H1 (cell line): ENCODE measurements at regions not wholly inside any gene's neighbourhood (a gene's known extent, or its start where the extent isn't known, plus 50 kb on each side); places are given as distances from the start of the nearest gene placed in this dataset.

Source experiments
- CTCF ChIA-PET: fragments of 300-600 bp; sonication (Branson Sonifier 250); formaldehyde crosslinking; loops from one replicate; lab custom pipeline; 2021; ENCODE audit not compliant: partially characterized antibody; lab: Charles Lee
- POLR2A ChIA-PET: fragments of 300-600 bp; sonication (Branson Sonifier 250); formaldehyde crosslinking; loops from one replicate; lab custom pipeline; 2021; ENCODE audit warnings: inconsistent platforms; ENCODE audit not compliant: partially characterized antibody; lab: Charles Lee
- DNase-seq, 2 experiments: peaks; one replicate each; pipeline versions ENCODE4 v3.0.0 to v3.0.0-alpha.2; 2010 to 2022; ENCODE audit warnings: low spot score in 2 of 2, low read depth in 1 of 2, mixed read lengths in 1 of 2
- FAIRE-seq: peaks from 2 replicates; lab custom pipeline; 2011; peaks lifted over from hg19 to GRCh38; lab: Jason Lieb, UNC
- H2AFZ ChIP-seq: 2 replicates; pipeline ENCODE4 v1.8.1; 2012; ENCODE audit warnings: low read length, inconsistent platforms
- H2AK5ac ChIP-seq: 2 replicates; pipeline ENCODE4 v1.6.1; 2013; ENCODE audit warnings: low read depth, low read length
- H2BK120ac ChIP-seq: replicated peaks from 2 replicates; pipeline ENCODE3; 2013; ENCODE audit warnings: low read depth, low read length, inconsistent platforms
- H2BK12ac ChIP-seq: 2 replicates; pipeline ENCODE4 v1.6.1; 2013; ENCODE audit warnings: low read depth, low read length
- H2BK15ac ChIP-seq: 2 replicates; pipeline ENCODE4 v1.6.1; 2013; ENCODE audit warnings: low read length
- H2BK20ac ChIP-seq: 2 replicates; pipeline ENCODE4 v1.6.1; 2013; ENCODE audit warnings: low read length
- H2BK5ac ChIP-seq: 2 replicates; pipeline ENCODE4 v1.6.1; 2013; ENCODE audit warnings: low read depth, low read length
- H3K14ac ChIP-seq: 2 replicates; pipeline ENCODE4 v1.6.1; 2013; ENCODE audit warnings: inconsistent platforms; ENCODE audit not compliant: insufficient read length
- H3K18ac ChIP-seq: 2 replicates; pipeline ENCODE4 v1.6.1; 2013; ENCODE audit warnings: low read length; ENCODE audit errors: extremely low read depth
- H3K23ac ChIP-seq: 2 replicates; pipeline ENCODE4 v1.6.1; 2013; ENCODE audit warnings: inconsistent platforms; ENCODE audit not compliant: insufficient read length
- H3K23me2 ChIP-seq: 2 replicates; pipeline ENCODE4 v1.6.1; 2013; ENCODE audit warnings: low read depth, low read length
- H3K27ac ChIP-seq: 2 replicates; pipeline ENCODE4 v1.6.1; 2011; ENCODE audit warnings: low read depth, low read length, inconsistent platforms
- H3K27me3 ChIP-seq, 4 experiments: replicated peaks in 1 of 4; 1 replicate in 1 of 4; 2 replicates in 3 of 4; pipeline versions ENCODE4 v1.6.1 to v1.8.1; 2011 to 2013; ENCODE audit warnings: low read length in 3 of 4, mild to moderate bottlenecking in 3 of 4, inconsistent platforms in 2 of 4, mixed read lengths in 2 of 4, moderate library complexity in 1 of 4; ENCODE audit not compliant: control insufficient read depth in 3 of 4, insufficient read depth in 3 of 4; ENCODE audit errors: extremely low read depth in 1 of 4
- H3K36me3 ChIP-seq, 4 experiments: 2 replicates each; pipeline versions ENCODE4 v1.6.1 to v1.8.1; 2011 to 2013; ENCODE audit warnings: mild to moderate bottlenecking in 4 of 4, low read length in 3 of 4, moderate library complexity in 2 of 4, control low read depth in 1 of 4, inconsistent platforms in 1 of 4; ENCODE audit not compliant: insufficient read depth in 4 of 4, control insufficient read depth in 2 of 4
- H3K4ac ChIP-seq: replicated peaks from 2 replicates; pipeline ENCODE3; 2013; ENCODE audit warnings: low read length, low read depth, mixed read lengths, inconsistent platforms; ENCODE audit not compliant: insufficient read length
- H3K4me1 ChIP-seq, 4 experiments: replicated peaks in 1 of 4; 1 replicate in 1 of 4; 2 replicates in 3 of 4; pipeline versions ENCODE4 v1.6.1 to v1.8.1; 2011 to 2013; ENCODE audit warnings: low read length in 3 of 4, inconsistent platforms in 2 of 4, mixed read lengths in 1 of 4; ENCODE audit not compliant: insufficient read depth in 4 of 4, control insufficient read depth in 3 of 4
- H3K4me2 ChIP-seq, 2 experiments: 2 replicates each; pipeline versions ENCODE4 v1.6.1 to v1.8.1; 2011 to 2013; ENCODE audit warnings: low read depth in 2 of 2, low read length in 2 of 2, control low read depth in 1 of 2, inconsistent platforms in 1 of 2, mild to moderate bottlenecking in 1 of 2; ENCODE audit not compliant: insufficient read depth in 1 of 2
- H3K4me3 ChIP-seq, 4 experiments: fragments of 200-600, 300-600 bp in 1 of 4; sonication (generic), shearing (Covaris generic), sonication (Bioruptor Twin) in 1 of 4; 2 replicates each; pipeline versions ENCODE4 v1.5.1 to v1.8.1; 2011 to 2016; ENCODE audit warnings: low read length in 4 of 4, low read depth in 3 of 4, control low read depth in 2 of 4, inconsistent platforms in 2 of 4, mild to moderate bottlenecking in 2 of 4, mixed read lengths in 1 of 4, moderate library complexity in 1 of 4; ENCODE audit not compliant: insufficient read depth in 2 of 4; ENCODE audit errors: extremely low read depth in 1 of 4
- H3K56ac ChIP-seq: replicated peaks from 2 replicates; pipeline ENCODE3; 2013; ENCODE audit warnings: low read depth, mild to moderate bottlenecking, mixed read lengths, low read length, inconsistent platforms; ENCODE audit not compliant: insufficient read length
- H3K79me1 ChIP-seq: 2 replicates; pipeline ENCODE4 v1.6.1; 2013; ENCODE audit warnings: low read depth, low read length, control low read depth
- H3K79me2 ChIP-seq, 2 experiments: 2 replicates each; pipeline versions ENCODE4 v1.6.1 to v1.8.1; 2012 to 2013; ENCODE audit warnings: low read length in 2 of 2, mild to moderate bottlenecking in 2 of 2, inconsistent platforms in 1 of 2; ENCODE audit not compliant: insufficient read depth in 2 of 2, control insufficient read depth in 1 of 2
- H3K9ac ChIP-seq, 4 experiments: replicated peaks in 1 of 4; 1 replicate in 1 of 4; 2 replicates in 3 of 4; pipeline versions ENCODE4 v1.6.1 to v1.8.1; 2011 to 2013; ENCODE audit warnings: low read depth in 3 of 4, low read length in 3 of 4, control low read depth in 2 of 4, mild to moderate bottlenecking in 2 of 4, moderate library complexity in 2 of 4, inconsistent platforms in 1 of 4; ENCODE audit errors: extremely low read depth in 1 of 4
- H3K9me3 ChIP-seq, 2 experiments: 2 replicates each; pipeline versions ENCODE4 v1.6.1 to v1.8.1; 2012 to 2013; ENCODE audit warnings: mild to moderate bottlenecking in 2 of 2, moderate library complexity in 2 of 2, control low read depth in 1 of 2, inconsistent platforms in 1 of 2, low read depth in 1 of 2, low read length in 1 of 2, mixed read lengths in 1 of 2; ENCODE audit not compliant: insufficient read depth in 2 of 2
- H4K20me1 ChIP-seq, 2 experiments: replicated peaks in 1 of 2; 2 replicates each; pipeline versions ENCODE3 to v1.8.1; 2011 to 2013; ENCODE audit warnings: inconsistent platforms in 2 of 2, low read length in 2 of 2, mild to moderate bottlenecking in 1 of 2; ENCODE audit not compliant: insufficient read depth in 2 of 2, control insufficient read depth in 1 of 2
- H4K5ac ChIP-seq: 2 replicates; pipeline ENCODE4 v1.6.1; 2013; ENCODE audit warnings: low read length, low read depth, mixed read lengths, inconsistent platforms; ENCODE audit not compliant: insufficient read length
- H4K8ac ChIP-seq: 2 replicates; pipeline ENCODE4 v1.8.0; 2013; ENCODE audit warnings: mild to moderate bottlenecking, moderate library complexity, low read length, inconsistent platforms; ENCODE audit not compliant: insufficient read depth; ENCODE audit errors: extremely low read depth
- H4K91ac ChIP-seq: replicated peaks from 2 replicates; pipeline ENCODE3; 2013; ENCODE audit warnings: low read length, mixed read lengths, inconsistent platforms; ENCODE audit not compliant: insufficient read length
- BACH1 ChIP-seq: IDR thresholded peaks from 2 replicates; pipeline ENCODE4 v1.6.1; 2012; ENCODE audit warnings: low read length, improper control_type of control experiment
- EP300 ChIP-seq, 2 experiments: IDR thresholded peaks; 1 replicate in 1 of 2; 2 replicates in 1 of 2; pipeline ENCODE4 v1.6.1; 2011 to 2012; ENCODE audit warnings: low read depth in 2 of 2, low read length in 2 of 2, mild to moderate bottlenecking in 2 of 2, borderline replicate concordance in 1 of 2, inconsistent platforms in 1 of 2, moderate library complexity in 1 of 2
- NANOG ChIP-seq: IDR thresholded peaks from 2 replicates; pipeline ENCODE4 v1.6.1; 2011; ENCODE audit warnings: low read length, low read depth, mild to moderate bottlenecking, inconsistent platforms; ENCODE audit not compliant: insufficient read depth, poor library complexity, severe bottlenecking
- WGBS, 2 experiments: shearing (Covaris generic) in 1 of 2; methylation state at CpG; one replicate each; pipeline versions ENCODE4 v1.1.6 to v1.1.7; 2013 to 2015; ENCODE audit warnings: low lambda C conversion rate in 2 of 2, mixed read lengths in 2 of 2, inconsistent platforms in 1 of 2, low coverage in 1 of 2, missing lambda C conversion rate in 1 of 2; ENCODE audit not compliant: insufficient replicate concordance in 2 of 2, insufficient coverage in 1 of 2, insufficient read length in 1 of 2; ENCODE audit errors: extremely low coverage in 1 of 2, missing lambda C conversion rate in 1 of 2; 5-methylcytosine and 5-hydroxymethylcytosine counted together

- H3K9ac ChIP-seq, result no peak overlapping the region
- no peak for DNase-seq
- no peaks in the 10 kb centered on the region for H4K20me1 ChIP-seq
- H2AFZ ChIP-seq, result no peak overlapping the region
- POLR2A ChIA-PET, result no interaction called here
- no peaks in the 10 kb centered on the region for H3K36me3 ChIP-seq
- H3K56ac ChIP-seq, result no peak overlapping the region
- CTCF ChIA-PET, result interaction anchor here (1.2 kb wide), 1 partner anchor 17 kb away, joined by 4 read pairs; no protein-coding TSS in a partner anchor
- H3K79me1 ChIP-seq, result no peaks in the 10 kb centered on the region
- H3K23ac ChIP-seq, result no peak overlapping the region
- H2BK120ac ChIP-seq, result no peak overlapping the region
- no peak overlapping the region for H2BK15ac ChIP-seq
- no peak overlapping the region for H2AK5ac ChIP-seq
- FAIRE-seq, result no peak
- H3K18ac ChIP-seq, result no peak overlapping the region
- H3K27me3 ChIP-seq, result no peaks in the 10 kb centered on the region
- H3K4ac ChIP-seq, result no peak overlapping the region
- H3K23me2 ChIP-seq, result peaks cover 2% of the 10 kb centered on the region; the same call in 1 of the 2 replicates
- H4K8ac ChIP-seq, result no peak overlapping the region
- H3K79me2 ChIP-seq, result no peaks in the 10 kb centered on the region
- H3K4me3 ChIP-seq, result no peak overlapping the region
- H3K9me3 ChIP-seq, result peaks cover 0 to 8% of the 10 kb centered on the region in 2 experiments; a peak in 2 of 4 replicates
- H4K91ac ChIP-seq, result no peak overlapping the region
- no peak overlapping the region for H3K4me2 ChIP-seq
- no peak overlapping the region for H2BK5ac ChIP-seq
- no peak overlapping the region for H3K27ac ChIP-seq
- H2BK12ac ChIP-seq, result no peak overlapping the region
- TF ChIP-seq BACH1 (no peak), NANOG (no peak), EP300 (IDR thresholded peaks at IDR 0.05; ENCODE audit: borderline replicate concordance in 1 of 2, low read depth in 2 of 2, low read length in 2 of 2) (no peak)
- no peak overlapping the region for H2BK20ac ChIP-seq
- no peak overlapping the region for H3K14ac ChIP-seq
- no peaks in the 10 kb centered on the region for H3K4me1 ChIP-seq
- 92% methylated on average over 21 of the region's 22 CpGs; no CpG with 5 or more reads in 1 of the 2 experiments for WGBS, 2 experiments
- no peak overlapping the region for H4K5ac ChIP-seq
These were observed 130.7 kb upstream of the CHRM3 start for GRCh38 chr1:239255628-239256160.
